Stimulated activated CD8-positive, alpha-beta memory T cell treated with anti-CD3 and anti-CD28 coated beads, Interleukin-15, amount 100 ng/mL, for 24 hours (primary cell): ENCODE measurements at regions not wholly inside any gene's neighbourhood (a gene's known extent, or its start where the extent isn't known, plus 50 kb on each side); places are given as distances from the start of the nearest gene placed in this dataset.

Experiments
- DNase-seq: peaks from one replicate; pipeline ENCODE4 v3.0.0-alpha.2; 2020; ENCODE audit warnings: low read depth

DNA sequence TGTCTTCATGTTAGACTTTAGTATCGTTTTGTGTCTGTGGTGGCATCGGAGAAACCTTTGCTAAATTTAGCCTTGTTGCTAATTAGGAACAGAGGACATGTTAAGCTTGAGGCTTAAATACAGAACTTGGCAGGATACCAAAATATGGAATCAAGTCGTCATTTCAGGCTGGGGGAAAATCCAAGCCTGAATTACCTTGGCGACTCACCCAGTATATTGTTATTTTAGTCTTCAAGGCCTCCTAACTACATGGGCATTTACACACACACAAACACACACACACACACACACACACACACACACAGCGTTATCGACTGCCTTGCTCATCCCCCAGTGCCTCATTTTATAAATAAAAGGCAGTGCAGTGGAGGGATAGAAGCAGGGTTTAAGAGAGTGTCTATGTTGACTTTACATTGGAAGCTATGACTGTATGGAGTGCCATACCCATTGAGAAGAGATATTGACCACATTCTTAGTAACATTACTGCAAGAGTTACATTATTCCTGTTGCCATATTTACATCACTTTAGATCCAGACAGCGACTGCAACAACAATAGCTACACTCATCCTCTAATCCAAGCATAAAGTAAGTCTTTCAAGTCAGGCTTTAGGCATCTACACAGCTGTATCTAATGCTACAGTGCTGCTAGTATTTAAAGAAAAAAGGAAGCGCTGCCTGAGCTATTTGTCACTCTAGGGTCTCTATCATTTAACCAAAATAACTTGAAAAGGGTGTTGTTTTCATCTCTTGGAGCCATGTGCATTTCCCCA is 210.8 kb upstream of the SEMA6D start:
- DNase-seq, result no peak

DNA sequence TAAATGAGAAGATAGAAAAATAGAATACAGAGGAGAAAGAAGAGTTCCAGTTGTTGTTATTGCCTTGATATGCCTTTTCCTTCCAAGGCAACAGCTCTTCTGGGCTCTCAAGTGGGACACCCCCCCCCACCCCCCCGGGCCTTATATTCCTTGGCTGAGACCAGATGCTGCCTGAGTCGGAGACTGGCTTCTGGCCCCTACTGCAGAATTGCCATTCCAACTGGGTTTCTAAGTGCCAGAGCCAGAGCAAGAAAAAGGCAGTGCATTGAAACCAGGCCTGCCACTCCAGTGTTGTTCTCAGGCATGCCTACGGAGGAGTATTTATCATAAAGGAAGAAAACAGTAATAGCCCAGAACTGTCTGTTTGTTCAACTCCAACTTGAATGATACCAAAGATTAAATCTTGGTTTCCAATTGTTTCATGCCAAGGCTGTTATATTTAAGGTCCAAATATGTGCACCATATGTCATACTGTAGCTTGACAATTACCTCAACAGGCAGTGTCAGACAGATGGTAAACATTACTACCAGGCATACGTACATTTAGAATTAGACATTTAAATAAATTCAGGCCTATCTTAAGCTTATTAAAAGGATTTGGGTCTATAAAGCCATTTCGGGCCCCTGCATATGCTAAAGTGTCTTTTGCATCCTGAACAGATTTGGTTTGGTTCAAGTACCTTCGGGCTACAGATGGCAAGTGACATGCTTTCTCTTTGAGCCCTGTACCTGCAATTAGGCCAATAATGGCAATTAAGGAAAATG is 209.9 kb upstream of the SEMA6D start:
- DNase-seq, result no peak

DNA sequence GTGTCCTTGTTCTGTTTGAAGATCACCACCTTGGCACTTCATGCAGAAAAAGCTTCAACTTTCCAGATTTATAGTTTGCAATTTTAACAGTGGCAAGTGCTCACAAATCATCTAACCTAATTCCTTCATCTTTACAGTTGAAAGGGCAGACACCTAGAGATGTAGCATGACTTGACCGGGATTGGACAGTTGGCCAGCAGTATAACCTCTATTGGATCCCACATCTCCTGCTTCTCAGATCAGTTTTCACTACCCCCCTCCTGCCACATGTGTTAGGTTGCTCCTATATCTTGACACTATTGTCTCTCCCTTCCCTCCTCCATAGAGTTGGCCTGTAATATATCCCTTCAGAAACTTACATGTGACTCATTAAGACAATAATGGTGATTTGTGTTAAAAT is 206.0 kb upstream of the SEMA6D start:
- DNase-seq, result no peak

DNA sequence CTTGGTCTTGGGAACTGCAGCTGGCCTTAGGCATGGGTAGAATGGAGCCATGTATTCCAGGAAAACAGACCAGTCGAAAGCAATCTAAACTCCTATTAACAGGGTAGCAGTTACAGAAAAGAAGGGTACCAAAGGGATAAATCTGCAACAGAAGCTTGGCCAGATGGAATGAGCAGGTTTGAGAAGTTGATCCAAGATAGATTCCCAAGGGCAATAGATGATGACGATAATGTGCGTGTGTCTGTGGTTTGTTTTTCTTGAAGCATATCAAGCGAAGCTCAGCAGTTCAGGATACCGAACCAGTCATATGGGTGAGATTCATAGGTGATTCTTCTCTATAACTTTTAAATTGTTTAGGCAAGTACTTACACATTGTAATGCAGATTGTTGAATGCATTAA is 203.8 kb upstream of the SEMA6D start:
- no peak for DNase-seq

DNA sequence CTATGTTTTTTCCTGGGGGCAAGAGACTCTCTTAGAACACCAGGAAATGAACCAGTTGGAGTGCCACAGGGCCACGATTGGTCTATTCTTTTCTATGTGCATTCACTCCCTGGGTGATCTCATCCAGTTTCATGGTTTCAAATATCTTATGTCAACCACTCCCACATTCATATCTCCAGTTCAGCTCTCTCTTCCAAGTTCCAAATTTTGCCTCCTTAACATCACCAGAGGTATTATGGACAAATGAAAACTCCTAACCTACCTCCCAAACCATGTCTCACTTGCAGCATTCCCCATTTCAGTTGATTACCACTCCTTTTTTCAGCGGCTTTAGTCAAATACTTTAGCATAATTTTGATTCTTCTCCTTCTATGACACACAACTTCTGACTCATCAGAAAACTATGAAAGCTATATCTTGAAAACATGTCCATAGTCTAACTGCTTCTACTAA is 203.1 kb upstream of the SEMA6D start:
- no peak for DNase-seq

DNA sequence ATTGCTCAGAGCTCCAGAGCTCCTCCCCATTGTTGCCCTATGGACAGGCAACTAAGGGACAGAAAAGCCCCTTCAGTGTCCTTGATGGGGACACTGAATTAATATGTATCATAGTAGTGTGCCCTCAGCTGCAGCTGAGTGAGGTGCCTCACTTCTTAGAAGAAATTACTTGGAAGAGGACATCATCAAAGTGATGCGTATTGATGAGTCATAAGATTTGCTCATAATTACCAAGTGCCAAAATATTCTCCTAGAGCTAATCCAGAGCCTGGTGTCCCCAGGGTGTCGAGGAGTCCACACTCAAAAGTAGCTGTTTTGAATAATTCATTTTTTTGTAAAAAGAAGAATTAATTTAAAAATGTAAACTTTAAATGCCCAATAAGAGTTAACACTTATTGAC is 200.7 kb upstream of the SEMA6D start:
- DNase-seq, result no peak

DNA sequence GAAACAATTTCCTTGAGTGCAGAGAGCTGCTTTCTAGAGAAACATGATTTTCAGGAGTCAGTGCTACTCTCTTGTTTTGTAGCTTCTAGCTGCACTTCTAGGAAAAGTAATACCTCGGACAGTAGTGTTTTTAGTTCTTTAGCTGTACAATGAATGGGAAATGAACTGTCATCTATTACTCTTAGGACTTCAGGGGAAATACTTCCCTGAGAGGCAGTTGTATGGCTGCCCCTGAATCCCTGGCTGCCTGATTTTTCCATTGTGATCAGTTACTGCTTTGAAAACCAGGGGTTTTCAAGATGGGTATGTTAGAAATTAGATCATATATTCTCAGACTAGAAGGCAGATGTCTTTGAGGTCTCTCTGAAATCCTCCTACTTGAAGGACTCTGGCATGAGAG is 200.3 kb upstream of the SEMA6D start:
- DNase-seq, result no peak

DNA sequence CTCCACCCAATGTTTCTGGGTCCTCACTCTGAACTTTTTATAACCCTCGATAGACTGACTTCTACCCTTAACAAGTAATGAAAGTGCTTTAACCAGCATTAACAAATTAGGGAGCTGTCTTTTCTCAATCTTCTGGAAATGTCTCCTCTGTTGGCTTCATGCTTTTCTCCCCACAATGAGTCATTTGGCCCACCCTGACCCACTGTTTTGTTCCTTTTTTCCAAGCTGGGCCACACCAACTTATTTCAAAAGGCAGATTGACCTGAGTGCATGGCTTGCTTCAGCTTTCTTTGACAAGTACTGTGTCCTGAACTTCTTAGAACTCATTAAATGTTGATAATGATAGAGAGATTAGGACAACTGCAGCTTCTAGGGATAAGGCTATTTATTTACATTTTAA is 199.6 kb upstream of the SEMA6D start:
- DNase-seq, result no peak

DNA sequence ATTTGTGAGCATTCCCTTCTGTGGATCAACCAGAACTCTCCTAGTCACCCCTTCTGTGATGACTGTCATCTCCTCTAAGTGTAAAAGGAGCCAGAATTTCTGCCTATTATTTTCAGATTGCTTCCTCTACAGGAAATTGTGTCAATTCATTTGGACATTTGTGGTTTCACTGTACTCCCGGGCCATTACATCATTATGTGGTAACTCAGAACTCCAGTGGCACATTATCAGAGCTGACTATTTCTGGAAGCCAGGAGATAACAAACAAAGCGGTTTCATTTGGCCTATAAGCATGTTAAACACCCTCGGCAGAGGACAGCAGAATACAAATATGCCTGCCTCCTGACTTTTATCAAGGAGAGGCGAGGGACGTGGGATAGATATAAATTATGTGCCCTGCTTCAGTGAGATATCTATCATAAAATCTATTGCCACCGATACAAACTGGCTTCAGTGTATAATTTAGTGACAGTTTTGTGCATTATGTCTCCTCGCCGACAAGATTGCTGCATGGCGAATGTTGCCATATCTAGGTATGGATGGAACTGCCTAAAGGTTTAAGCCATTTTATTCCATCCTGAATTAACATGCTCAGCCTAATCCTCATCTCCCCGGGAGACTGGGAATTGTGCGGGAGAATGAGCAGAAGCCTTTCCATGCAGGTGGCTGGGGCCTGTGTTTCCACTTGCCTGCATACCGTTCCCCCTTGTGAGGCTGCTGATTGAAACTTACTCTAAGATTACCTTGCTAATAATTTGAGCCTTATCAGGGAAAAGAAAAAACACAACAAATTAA is 193.4 kb upstream of the SEMA6D start:
- DNase-seq, result no peak

DNA sequence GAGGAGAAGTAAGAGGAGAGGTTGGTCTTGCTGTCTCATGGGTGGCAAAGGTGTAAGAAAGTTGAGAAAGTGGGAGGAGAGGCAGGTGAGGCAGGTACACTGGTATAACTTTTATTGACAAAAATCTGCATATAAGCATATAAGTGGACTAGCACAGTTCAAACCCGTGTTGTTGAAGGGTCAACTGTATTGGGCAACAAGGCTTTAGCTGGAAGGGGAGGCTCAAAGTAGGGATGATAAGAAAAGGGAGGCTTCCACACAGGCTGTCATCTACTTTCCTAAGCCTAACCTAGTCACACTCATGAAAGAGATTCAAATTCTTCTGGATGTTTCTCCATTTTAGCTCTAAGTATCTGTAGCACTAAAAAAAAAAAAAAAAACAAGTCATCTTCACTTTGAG is 188.1 kb upstream of the SEMA6D start:
- no peak for DNase-seq

DNA sequence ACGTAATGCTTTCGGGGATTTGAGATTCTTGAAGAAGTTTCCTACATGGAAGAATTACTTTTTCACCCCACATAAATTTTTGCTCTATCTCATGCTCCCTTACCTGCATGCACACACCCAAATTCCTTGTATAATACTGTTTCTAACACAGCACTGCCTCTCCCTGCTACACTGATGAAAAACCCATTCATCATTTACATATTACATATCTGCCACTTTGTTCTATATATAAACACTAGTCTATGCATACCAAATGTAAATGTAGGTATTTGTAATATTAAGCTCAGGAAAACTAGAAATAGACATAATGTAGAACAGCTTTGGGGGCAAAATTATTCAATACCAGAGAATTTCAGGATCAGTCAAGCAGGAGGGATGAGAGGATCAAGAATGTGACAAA is 182.6 kb upstream of the SEMA6D start:
- no peak for DNase-seq

DNA sequence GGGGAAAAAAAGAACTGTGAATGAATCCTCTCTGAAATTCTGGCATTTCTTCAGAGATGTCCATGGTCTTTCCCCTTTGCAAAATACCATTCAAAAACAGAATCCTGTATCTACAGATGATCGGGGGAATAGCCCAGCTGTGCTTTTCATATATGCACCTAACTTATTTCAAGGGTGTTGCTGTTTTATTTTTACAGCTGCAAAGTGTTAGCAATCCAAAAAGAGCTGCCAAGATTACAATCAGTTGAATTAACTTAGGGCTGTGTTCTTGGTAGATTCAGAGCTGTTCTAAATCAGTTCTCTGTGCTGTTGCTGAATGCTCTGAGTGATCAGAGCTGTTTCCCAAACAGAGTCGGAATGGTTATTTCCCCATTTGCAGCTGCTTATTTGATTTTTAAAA is 175.7 kb upstream of the SEMA6D start:
- DNase-seq, result no peak

DNA sequence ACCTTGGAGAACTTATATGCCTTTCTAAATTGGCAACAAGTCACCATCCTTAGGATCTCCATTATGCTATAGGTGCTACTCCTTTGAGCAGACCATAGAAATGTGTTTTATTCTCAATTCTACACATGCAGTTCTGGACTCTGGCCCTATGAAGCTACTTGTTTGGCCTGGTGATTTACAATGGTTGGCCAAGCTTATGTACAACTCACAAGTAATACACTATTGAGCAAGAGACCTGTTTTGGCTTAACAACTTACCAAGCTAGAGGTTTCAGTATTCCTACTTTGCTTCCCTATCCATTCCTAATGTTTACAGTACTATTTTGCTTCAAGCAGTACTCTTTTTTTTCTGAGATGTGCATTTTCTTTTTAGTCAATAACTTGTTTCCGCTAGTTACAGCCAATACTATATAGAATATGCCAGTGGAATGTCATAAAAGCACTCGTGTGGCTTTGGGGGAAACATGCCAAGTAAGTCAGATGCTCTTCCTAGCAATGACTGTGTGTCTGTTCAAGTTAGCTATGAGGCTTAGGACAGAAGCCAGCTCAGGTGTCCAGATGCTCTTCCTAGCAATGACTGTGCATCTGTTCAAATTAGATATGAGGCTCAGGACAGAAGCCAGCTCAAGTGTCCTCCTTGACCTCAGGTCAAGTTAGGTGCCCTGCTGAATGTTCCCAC is 174.9 kb upstream of the SEMA6D start:
- no peak for DNase-seq

DNA sequence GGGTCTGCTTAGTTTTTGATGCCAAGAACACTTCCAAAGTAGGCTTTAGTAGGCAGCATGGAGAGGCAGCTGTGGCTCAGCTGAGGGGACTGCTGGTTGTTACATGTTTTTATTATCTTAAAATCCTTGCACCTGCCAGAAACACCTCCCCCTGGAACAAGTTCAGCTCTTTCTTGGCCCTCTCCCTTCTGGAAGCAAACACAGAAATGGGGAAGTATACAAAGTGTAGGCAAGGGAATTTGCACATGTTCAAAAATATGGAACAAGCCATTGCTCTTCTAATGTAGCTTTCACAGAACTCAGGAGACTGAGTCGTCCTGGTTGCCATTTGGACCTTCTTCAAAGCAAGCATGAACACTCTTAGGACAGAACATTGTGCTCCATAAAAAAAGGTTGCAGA is 169.1 kb upstream of the SEMA6D start:
- DNase-seq, result no peak

DNA sequence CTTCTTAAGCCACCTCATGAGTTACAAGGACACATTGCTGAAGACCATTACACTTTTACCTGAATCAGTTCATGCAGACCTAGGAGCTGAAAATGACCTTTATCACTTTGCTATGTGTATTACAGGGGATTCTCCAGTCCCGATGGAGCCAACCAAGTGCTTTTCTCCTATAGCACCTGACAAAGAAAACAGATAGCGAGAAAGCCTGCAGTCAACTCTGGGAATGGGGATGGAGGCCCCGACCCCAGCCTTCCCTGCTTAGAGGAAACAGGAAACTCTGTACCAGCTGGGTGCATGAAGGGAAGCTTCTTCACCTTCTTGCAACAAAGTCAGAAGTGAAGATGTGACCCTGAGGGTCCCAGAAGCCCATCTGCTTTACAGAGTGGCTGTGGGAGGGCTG is 168.3 kb upstream of the SEMA6D start:
- no peak for DNase-seq

DNA sequence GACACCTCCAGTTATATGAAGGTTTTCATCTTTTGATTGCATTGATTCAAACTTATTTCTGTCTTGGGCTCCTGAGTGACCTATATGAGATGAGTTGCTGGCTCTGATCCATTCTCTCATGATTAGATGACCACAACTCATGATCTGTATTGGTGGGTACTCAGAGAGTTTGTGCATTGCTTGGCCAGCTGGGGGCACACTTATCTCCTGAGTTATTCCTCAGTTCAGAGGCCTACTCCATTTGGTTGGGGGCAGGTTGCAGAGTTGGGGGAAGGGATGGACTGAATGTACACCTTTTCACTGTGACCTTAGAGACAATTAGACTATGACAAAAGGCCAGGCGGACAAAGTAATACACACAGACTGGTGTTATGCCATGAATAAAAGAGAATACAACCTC is 166.2 kb upstream of the SEMA6D start:
- DNase-seq, result no peak

DNA sequence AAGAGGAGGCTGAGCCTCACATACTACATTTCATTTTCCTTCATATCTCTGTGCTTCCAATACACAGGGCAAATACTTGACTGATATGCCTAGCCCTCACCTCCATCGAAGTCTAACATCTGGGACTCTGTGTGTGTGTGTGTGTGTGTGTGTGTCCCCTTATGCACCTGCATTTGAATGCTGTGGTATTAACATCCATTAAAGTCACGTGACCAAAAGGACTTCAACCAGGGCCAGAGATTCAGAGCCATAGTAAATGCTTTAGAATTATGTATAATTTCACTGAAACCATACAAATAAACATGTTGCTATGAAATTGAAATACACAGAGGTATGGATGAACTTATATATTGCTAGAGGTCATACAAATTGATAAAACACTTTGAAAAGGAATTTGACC is 165.8 kb upstream of the SEMA6D start:
- no peak for DNase-seq

DNA sequence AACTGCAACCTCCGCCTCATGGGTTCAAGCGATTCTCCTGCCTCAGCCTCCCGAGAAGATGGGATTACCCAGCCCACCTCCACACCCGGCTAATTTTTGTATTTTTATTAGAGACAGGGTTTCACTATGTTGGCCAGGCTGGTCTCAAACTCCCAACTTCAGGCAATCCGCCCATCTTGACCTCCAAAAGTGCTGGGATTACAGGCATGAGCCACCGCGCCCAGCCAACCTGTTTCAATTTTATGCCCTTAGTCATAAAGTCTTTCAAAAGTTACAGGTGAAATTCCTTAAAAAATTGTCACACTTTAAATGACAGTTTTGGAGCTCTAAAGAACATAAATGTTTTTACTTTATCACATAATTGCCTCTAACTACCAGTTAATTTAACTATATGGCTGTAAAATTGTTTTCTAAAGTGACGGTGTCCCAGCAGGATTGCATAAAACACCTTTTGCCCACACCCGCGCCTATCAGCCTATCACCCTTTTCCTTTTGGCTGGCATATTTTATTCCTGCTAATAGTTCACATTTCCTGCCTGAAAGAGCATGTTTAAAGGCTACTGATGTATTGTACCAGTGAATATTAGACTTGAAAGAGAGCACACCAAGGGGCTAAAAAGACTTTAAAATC is 164.2 kb upstream of the SEMA6D start:
- DNase-seq, result no peak

DNA sequence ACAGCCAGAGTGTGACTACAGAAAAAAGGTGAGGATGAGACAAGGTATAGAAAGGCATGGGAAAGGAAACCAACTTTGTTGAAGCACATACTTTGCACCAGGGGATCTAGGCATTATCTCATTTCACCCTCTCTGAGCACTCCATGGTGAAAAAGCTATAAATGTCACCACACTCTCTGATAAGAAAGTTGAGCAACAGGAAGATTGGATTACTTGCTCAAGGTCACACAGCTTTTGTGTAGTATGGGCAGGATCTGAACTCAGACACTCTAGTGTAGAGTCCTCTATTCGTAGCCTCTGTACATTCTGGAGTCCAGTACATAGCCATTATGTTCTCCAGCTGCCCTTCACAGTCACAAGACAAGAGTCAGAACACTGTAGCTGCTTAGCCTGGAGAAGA is 163.4 kb upstream of the SEMA6D start:
- DNase-seq, result no peak

DNA sequence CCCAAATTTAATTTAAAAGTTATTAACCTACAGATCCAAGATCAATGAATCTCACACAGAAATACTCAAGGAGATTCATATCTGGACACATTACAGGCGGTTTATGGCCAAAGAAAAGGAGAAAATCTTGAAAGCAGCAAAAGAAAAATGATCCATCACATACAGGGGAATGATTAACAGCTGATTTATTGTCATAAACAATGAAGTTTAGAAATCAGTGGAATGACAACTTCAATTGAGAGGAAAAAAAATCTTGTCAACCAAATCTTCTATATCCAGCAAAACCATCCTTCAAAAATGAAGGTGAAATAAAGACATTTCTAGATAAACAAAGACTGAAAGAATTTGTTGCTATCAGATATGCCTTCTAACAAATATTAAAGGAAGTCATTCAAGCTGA is 156.2 kb upstream of the SEMA6D start:
- no peak for DNase-seq

DNA sequence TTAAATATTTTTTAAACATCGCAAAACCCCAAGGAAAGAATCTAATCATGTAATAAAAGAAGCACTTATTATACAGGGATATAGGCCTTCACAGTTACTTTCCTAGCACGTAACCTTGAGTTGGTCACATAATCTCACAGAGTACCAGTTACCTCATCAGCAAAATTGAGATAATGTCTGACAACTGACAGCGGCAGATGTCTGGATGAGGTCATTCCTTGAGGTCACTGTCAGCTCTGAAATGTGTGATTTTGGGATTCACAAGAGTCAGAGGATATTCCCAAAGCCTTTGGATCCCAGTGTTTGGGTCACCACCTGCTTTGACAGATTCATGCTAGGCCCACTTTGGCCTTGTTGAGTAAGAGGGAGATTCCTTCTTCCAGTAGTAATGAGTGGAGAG is 151.4 kb upstream of the SEMA6D start:
- DNase-seq, result no peak

DNA sequence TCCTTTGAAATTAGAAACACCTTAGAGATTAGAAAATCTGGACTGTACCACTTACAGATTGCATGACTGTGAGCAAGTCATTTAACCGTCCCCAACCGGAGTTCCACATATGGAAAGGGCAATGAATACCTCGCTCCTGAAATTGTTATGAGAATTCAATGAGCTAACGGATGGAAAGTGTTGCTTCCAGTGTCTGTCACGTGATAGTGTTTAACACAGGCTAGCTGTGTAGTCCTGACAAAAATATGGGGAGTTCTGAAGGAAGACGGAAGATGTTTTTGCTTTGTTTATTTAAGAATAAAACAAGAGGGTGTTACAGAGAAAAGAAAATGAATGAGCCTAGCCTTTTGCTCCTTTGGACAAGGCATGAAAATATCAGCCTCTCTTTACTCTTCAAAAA is 150.7 kb upstream of the SEMA6D start:
- DNase-seq, result no peak
